GM18511 (cell line): ENCODE measurements at regions not wholly inside any gene's neighbourhood (a gene's known extent, or its start where the extent isn't known, plus 50 kb on each side); places are given as distances from the start of the nearest gene placed in this dataset.

Experiments used
- ATAC-seq: cut with Tn5 transposase; IDR thresholded peaks from one replicate; pipeline ENCODE4 v1.9.1; 2021; ENCODE audit warnings: mild to moderate bottlenecking, moderate library complexity; ENCODE audit not compliant: unreplicated experiment

DNA sequence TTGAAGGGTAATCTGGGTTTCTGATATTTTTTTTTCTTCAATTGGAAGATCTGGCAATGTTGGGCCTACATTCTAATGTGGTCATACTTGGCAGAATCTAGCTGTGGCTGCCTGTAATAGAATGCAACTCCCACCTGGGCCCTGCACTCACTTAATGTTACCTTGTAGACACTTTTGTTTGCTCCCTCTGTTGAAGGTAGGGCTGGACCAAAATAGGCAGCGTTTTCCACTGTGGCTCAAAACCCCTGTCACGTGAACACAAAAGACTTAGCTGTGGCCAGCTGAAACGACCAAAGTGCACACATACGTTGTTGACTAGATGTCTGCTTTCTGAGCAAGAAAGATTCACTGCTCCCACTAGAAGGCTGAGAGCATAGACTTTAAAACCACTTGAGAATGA lies 117.6 kb upstream of the HMHB1 start:
- no peak for ATAC-seq

DNA sequence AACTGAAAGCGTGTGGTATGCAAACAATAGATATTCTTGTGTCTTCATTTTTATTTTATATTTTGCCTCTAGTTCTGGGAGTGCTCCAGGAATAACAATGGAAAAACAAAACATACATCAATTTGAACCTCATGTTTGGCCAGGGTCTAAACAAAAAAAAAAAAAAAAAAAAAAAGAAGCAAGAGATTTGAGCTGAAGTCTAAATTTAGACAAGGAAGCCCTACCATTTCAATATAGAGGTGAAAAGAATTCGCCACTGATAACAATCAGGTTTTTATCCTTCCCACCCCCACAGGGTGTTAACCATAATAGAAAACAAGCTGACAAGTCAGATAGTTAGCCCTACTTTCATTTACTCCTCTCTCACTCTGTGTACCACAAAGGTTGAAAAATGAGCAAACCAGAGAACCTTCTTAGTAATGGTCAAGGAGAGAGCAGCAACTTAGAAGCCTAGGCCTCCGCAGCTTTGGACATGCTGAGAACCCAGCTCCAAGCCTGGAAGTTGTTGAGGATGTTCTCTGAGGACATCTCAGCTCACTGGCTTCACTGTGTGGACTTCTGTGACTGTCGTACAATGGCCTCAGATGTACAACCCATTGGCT lies 118.2 kb upstream of the HMHB1 start:
- ATAC-seq = peak; percentile 96

DNA sequence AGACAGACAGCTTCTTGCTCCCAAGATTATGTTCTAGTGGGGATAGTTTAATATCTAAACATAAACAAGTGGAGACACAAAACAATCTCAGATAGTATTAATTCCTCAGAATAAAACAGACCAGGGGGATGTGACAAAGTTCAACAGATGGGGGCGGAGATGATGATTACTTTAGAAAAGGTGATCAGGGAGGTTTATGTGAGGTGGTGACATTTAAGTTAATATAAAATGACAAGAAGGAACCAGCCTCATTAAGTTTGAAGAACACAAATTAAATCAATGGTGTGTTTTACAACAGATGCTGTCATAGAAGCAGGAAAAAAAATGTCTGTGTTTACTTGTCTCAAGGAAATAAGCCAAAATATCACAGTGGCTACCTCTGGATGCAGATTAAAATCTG lies 119.6 kb upstream of the HMHB1 start:
- no peak for ATAC-seq

DNA sequence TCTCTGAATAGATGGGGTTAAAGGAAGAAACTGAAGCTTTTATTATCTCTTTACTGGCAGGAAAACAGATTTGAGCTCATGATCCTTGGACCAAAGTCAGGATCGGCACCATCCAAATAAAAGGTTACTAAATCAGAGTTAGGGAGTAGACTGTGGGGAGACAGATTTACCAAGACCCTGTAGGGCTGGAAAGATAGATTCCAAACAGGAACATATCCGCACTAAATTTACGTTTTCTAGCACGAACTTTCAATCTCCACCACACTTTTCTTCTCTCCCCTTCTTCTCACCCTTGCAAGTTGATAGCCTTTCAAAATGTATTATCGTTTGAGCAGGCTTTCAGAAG lies 120.0 kb upstream of the HMHB1 start:
- ATAC-seq = no peak

DNA sequence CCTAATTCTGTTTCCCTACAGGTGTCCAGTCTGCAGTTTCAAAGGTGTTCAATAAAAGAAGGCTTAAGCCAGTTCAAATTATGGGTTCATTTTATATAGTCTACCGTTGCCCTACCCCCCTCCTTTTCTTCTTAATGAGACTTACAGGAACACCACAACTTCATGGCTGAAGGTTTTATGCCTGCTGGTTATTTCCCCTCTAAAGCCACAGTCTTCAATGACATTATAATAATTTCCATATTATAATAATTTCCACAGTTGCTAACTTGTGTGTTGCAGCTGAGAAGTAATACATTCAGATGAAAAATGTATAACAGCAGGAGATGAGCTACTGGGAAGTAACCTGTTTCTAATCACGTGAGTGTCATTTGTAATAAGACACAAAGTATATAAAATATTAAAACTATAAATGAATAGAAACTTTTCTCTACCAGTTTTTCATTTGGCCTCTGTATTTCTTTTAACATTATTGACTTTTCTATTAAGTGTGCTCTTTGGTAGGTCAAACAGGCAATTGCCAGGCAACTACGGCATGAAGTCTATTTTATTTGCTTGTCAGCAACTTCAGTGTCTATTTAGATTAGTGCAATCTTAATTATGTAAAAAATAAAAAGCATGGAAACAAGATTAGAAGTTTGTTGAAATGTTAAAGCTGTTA lies 120.5 kb upstream of the HMHB1 start:
- ATAC-seq = no peak

DNA sequence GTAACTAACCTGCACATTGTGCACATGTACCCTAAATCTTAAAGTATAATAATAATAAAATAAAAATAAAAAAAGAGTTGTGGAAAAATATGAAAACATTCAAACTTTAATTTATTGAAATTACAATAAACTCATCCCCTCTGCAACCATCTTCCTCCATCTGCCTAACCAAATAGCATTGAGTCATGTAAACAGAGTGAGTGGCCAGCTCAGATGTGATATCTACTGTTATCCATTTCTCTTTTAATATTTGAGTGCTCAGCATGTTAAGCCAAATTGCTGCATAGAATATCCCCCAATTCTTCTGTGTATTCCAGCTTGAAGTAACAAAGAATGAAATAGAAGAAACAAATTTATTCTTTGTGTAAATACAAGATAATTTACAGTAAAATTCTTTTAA lies 124.4 kb upstream of the HMHB1 start:
- ATAC-seq = no peak

DNA sequence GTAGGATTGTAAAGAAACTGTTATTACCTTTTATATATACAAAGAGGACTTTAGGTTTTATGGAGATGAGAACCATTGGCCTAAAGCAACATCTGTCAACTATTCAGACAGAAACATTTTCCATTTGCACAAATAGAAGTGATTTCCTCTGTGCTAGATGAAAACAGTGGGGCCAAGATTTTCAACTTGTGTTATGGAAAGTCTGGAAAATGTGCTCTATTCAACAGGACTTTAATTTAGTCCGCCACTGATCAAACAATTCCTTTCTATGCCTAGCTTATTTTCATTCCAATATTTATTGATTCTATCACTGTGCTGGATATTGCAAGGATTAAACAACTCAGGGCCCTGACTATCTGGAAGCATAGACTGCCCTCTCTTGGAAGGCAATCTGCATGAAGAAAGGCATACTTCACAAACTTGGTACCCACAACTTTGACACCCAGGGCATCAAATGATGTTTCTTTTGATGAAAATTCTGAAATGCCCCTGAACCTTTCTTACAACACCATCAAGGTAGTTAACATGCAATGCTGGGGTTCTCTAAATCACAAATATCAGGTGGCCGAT lies 126.6 kb upstream of the HMHB1 start:
- ATAC-seq = no peak

DNA sequence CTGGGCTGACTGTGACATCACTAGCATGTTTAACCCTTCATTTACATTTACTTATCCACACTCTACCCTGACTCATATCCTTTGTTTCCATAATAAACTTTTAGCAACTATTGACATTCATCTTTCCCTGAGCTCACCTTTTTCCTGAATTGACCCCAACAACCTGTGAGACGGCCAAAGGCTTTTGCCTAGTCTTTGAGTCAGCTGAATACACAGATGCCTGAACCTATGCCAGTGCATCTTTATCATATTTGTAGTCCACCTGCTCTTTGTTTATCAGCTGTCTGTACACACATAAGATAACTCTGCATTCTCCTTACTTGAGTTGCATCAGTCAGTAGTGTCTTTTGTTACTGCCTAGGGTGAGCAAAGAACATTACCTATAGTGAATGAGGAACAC lies 128.5 kb upstream of the HMHB1 start:
- no peak for ATAC-seq

DNA sequence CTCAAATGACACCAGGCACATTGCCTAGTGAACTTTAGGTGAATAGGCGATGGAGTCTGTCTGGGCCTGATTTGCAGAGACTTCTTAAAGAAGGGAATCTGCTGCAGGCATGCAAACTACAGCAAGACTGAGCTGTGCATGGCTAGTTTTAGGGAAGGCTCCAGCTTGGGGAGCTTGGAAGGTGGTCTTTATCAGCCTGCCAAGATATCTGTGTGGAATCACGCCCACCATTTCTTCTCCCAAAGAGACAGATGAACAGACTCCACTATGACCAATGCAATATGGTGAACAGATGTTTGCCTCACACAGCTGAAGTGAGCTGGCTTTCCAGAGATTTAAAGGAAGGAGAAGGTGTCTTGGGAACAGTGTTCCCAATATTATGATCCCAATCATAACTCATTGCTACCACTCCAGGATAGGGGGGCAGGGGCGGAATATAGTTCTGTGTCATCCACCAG lies 129.0 kb upstream of the HMHB1 start:
- ATAC-seq = no peak

DNA sequence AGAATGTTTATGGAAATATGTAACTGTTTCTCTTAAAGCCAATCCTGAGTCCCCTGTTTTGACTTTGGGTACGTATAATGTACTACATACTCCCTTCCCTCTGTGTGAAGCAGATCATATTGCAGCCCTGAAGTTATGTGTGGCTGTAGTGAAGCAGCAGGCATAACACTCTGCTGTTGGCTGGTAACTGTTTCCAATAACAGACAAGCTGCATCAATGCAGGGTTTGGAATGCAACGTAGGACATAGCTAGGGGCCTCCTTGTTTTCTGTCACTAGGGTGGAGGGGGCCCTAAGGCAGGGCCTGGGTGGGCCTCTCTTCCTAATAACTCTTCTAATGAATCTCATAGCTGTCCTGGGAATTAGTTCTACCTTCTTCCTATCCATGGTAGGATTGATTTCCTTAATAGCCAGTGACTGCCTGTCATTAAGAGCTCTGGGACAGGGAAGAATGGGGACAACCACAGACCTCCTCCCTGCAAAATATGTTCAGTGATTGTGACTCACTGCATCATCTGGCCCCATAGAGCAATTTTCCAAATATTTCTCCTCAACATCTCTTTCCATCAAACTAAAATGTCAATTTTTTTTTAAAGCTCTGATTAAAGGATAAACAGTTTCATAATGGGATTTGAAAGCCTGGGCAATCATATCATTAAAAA lies 129.6 kb upstream of the HMHB1 start:
- ATAC-seq = no peak

DNA sequence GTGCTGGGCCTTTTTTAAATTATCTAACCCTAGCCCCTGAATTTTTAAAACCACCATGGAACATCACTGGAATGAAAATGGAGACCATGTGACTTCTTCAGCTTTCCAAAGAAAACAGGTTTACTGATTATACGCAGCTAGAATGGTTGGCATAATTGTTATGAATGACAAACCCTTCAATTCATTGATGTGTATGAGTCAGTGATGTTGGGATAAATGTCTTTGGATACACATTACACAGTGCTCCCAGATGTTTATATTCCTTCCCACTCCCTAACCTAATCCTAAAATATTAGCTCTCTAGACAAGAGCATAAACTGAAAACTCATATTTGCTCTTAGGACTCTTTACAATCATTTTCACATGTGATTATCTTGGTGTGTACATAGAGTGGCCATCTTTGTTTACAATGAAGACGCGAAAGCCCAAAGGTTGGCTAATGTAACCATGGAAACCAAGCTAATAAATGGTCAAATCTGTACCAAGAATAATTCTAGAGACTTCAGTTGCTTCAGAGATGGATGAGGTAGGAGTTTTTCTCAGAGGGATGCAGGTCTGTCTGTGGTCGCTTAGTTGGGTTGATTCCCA lies 131.2 kb upstream of the HMHB1 start:
- no peak for ATAC-seq

DNA sequence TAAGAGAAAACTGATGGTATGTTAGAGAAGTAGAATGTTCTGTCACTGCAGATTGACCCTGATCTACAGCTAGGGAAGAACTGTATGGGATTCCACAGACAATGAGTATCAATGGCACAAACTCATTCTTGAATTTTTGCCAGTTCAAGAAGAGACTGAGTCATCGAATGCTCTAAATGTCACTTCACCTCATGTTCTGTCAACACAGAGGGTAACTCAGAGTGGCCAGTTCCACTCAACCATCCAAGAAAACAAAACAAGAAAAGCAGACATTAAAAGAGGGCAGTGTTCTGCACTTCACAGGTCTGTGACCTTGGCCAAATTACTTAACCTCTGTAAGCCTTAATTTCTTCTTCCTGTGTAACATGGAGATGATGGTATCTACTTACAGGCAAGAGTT lies 132.2 kb upstream of the HMHB1 start:
- ATAC-seq = no peak

DNA sequence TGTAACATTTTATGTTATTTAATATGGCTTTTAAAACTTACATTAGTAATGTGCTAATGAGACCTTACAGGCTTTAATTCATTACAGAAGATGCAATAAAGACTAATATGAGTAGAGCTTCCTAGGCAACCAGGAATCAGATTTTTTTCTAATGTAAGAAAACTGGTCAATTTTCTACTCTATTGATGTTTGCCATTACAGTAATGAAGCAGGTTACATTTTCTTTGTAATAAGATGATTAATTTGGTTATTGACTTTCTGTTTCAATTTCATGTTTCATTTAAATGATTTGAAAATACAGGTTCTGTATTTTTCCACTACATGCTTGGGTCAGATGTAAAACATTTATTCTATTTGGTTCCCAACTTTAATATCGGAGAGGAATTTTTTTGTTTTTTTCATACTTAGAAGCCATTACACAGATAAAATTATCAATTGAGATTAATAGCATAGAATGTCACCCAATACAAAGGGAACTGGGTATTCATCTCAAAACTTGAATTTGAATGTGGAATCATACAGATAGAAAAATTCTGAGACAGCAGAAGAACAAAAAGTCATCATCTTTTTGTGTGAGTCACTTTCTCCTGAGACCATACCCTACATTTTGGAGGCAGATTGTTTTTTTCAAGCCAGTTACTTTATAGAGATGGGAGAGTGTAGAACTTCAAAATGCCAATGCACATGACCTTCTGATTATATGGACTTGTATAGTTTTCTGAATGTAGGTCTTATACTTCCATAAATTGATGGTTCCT lies 133.6 kb upstream of the HMHB1 start:
- ATAC-seq = no peak

DNA sequence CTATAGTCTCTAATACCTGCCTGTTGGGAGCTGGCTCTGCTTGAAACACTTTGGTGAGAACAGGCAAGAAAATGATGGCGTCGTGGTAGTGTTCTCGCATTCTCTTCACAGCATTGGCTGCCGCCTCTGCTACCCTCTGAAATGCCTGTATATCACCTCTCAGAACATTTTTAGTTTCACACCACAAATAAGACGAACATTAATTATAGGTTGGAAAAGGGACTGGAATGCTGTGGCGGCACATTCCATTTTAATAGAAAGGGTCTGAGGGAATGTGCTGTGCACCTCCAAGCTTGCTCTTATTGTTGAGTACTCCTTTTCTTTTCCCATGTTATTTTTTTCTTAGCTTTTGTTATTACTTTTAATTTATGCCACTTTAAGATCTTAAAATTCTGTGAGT lies 134.6 kb upstream of the HMHB1 start:
- ATAC-seq = no peak

DNA sequence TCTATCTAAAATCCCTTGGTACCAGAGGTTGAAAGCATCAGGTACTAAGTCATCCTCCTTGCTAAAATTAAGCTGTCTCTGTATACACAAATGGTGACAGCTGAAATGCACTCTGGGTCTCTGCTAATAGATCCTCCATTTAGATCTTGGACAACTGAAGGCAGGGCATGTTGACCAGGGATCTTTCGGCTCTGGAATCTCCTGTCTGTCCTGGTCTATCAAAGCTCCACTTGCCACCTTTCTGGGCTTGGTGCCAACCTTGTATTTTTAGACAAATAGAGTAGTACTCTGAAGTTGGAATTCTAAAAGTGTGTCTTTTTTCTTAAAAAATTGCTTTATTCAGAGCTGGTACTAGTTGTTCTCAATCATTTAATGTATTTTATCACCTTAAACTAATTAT lies 135.2 kb upstream of the HMHB1 start:
- no peak for ATAC-seq

DNA sequence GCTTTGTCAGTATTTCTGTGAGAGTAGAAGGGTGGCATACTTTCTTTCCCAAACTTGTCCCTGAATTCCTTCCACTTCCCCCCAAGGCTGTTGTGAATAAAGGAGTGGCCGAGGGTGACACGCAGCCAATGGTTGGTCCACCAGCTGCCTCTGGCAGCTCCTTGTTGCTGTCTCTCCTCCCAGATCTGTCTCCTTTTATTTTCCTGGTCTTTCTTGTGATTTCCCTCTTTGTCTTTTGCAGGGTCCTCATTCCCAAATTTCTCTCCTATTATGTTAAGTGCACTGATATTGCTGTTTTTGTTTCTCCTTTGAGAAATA lies 137.5 kb upstream of the HMHB1 start:
- ATAC-seq = no peak

DNA sequence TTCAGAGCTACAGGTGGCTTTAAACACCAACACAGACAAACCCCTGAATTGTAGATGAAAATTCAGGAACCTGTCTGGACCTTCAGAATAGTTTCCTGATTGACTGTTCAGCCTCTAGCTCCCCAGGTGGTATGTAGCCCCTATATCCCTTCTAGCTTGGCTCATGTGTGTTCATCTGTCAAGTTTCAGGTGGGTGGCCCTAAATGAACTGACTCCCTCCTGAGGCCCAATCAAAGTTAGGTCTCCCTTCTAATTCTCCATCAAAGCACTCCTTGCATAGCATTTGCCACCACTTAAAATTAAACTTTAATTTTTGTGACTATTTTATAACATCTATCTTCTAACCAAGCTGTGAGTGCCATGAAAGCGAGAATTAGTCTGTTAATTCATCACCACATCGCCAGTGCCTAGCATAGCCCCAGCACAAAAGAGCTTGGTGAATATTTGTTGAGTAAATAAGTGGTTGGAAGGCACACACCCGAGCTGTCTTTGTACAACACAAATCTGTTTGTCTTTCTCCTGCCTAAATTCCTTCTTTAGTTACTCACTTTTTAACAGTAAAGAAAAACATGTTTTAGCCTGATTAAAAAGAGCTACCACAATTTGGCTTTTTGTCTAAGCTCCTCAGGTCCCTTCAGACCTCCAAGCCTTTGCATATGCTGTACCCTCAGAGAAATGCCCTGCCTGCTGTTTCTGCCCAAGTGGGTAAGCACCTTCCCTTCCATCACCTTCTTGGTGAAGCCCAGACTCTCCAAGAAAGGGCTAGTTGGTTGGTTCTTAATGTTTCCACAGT lies 138.1 kb upstream of the HMHB1 start:
- no peak for ATAC-seq

DNA sequence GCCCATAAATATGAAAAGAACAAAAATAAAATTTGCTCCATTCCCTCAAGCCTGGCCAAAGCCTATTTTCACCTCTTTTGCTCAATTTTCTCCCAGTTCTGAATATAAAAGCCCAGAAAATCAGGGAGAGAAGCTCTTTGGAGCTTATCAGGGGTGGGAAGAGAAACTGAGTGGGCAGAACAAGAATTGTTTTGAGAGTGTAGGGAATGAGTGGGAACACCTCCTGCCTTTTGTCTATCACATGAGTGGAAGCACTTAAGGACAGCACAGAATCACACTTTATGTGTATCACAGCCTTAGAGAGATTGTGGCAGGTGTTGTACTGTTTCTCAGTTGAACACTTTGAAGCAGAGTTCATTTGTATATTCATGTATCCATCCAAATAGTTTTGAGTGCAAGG lies 139.2 kb upstream of the HMHB1 start:
- ATAC-seq = no peak

DNA sequence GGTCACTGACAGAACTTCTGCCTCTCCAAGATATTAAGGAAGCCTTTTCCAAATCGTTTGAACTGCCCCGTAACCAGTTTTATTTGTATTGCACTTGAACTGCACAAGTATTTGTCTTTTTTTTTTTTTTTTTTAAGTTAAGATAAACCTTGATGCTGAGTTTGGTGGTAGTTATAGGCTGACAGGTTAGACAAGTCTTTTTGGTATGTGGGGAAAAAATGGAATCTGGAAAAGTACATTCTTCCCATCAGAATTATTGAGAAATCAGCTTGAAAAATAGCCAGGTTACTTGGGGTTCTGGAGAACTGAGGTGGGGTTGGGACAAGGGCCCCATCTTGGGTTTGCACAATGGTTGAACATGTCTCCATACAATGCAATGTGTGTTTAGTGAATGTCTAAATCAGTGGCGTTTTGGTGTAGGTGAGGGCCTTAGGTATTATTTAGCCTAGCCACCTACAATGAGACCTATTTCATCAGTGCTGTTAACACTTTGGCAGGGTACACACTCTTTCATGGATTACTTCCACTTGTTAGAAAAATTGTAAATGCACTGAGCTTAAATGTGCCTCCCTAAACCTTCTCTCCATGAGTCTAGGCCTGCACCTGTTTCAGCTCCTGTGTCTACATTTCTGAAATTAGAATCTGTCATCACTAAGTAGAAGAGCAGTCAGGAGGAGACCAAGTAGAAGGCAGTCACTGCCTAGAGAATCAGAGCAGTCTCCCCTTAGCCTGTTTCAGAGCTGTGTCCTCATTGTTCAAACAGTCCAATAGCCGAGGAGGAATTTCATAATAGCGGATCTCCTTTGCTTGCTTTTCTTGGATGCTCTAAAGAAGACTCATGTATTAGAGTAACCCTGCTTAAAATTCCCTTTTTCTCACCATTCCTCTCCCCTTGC lies 140.0 kb upstream of the HMHB1 start:
- no peak for ATAC-seq

DNA sequence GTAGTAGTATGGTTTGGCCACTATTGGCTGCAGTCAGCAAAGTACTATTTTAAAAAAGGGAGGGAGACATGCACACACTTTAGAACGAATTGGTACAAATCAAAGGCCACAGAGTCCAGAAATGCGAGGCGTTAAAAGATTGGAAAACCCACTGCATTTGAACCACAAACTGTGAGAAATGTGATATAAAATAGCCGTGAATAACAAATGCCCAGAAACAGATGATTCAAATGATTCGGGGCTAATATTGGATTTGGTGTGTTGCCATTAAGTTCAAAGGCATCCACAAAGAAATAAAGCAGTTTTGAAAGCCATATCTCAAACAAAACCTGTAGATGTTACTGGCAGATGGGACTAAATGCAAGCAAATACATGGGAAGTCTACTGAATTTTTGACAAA lies 140.9 kb upstream of the HMHB1 start:
- ATAC-seq = no peak
